HEK293T (cell line): ENCODE measurements at regions not wholly inside any gene's neighbourhood (a gene's known extent, or its start where the extent isn't known, plus 50 kb on each side); places are given as distances from the start of the nearest gene placed in this dataset.

Experiments
- CTCF ChIA-PET: fragments of 350-600 bp; formaldehyde crosslinking; extraction: SDS; loops from one replicate; lab custom pipeline; 2021; ENCODE audit warnings: antibody characterized with exemption, inconsistent platforms; lab: Yijun Ruan, JAX
- POLR2A ChIA-PET: fragments of 350-600 bp; formaldehyde crosslinking; extraction: SDS; loops from one replicate; lab custom pipeline; 2020; ENCODE audit warnings: antibody characterized with exemption, inconsistent platforms; lab: Yijun Ruan, JAX
- DNase-seq: peaks from one replicate; pipeline ENCODE4 v3.0.0; 2012; ENCODE audit warnings: mixed read lengths; ENCODE audit errors: extremely low spot score
- ARNT ChIP-seq: fragments of 450-650 bp; IDR thresholded peaks from 2 replicates; pipeline ENCODE4 v1.6.1; 2017; ENCODE audit warnings: mild to moderate bottlenecking
- BHLHE40 ChIP-seq: fragments of 450-650 bp; IDR thresholded peaks from 2 replicates; pipeline ENCODE4 v1.6.1; 2016; ENCODE audit warnings: mild to moderate bottlenecking, moderate library complexity, borderline replicate concordance
- CTBP1 ChIP-seq: fragments of 450-650 bp; IDR thresholded peaks from 2 replicates; pipeline ENCODE4 v1.6.1; 2016; ENCODE audit warnings: borderline replicate concordance
- ELF4 ChIP-seq: fragments of 450-650 bp; IDR thresholded peaks from 2 replicates; pipeline ENCODE4 v1.6.1; 2017; ENCODE audit warnings: antibody characterized with exemption
- FOXA1 ChIP-seq: fragments of 450-650 bp; IDR thresholded peaks from 2 replicates; pipeline ENCODE4 v1.6.1; 2016; ENCODE audit warnings: mild to moderate bottlenecking
- FOXK2 ChIP-seq: fragments of 450-650 bp; IDR thresholded peaks from 2 replicates; pipeline ENCODE4 v1.6.1; 2016; ENCODE audit warnings: mild to moderate bottlenecking
- FOXM1 ChIP-seq: fragments of 450-650 bp; IDR thresholded peaks from 2 replicates; pipeline ENCODE4 v1.6.1; 2017; ENCODE audit warnings: mild to moderate bottlenecking, borderline replicate concordance
- HDGF ChIP-seq: fragments of 450-650 bp; IDR thresholded peaks from 2 replicates; pipeline ENCODE4 v1.6.1; 2017; ENCODE audit warnings: antibody characterized with exemption, borderline replicate concordance
- L3MBTL2 ChIP-seq: fragments of 450-650 bp; conservative IDR thresholded peaks from 2 replicates; pipeline ENCODE4 v1.6.1; 2016; ENCODE audit warnings: mild to moderate bottlenecking
- LEF1 ChIP-seq: fragments of 450-650 bp; IDR thresholded peaks from 2 replicates; pipeline ENCODE4 v1.6.1; 2017; ENCODE audit warnings: mild to moderate bottlenecking, borderline replicate concordance
- NFRKB ChIP-seq: fragments of 450-650 bp; IDR thresholded peaks from 2 replicates; pipeline ENCODE4 v1.6.1; 2016; ENCODE audit warnings: mild to moderate bottlenecking, moderate library complexity
- SP1 ChIP-seq: fragments of 450-650 bp; IDR thresholded peaks from 2 replicates; pipeline ENCODE4 v1.6.1; 2017
- SUZ12 ChIP-seq: fragments of 450-650 bp; IDR thresholded peaks from 2 replicates; pipeline ENCODE4 v1.6.1; 2016; ENCODE audit warnings: mild to moderate bottlenecking
- TARDBP ChIP-seq: fragments of 450-650 bp; IDR thresholded peaks from 2 replicates; pipeline ENCODE4 v1.6.1; 2016
- ZNF384 ChIP-seq: fragments of 450-650 bp; IDR thresholded peaks from 2 replicates; pipeline ENCODE4 v1.6.1; 2016
- TF ChIP-seq, protein P1 (sequence below): fragments of 450-650 bp; IDR thresholded peaks from 2 replicates; pipeline ENCODE4 v1.6.1; 2016

DNA sequence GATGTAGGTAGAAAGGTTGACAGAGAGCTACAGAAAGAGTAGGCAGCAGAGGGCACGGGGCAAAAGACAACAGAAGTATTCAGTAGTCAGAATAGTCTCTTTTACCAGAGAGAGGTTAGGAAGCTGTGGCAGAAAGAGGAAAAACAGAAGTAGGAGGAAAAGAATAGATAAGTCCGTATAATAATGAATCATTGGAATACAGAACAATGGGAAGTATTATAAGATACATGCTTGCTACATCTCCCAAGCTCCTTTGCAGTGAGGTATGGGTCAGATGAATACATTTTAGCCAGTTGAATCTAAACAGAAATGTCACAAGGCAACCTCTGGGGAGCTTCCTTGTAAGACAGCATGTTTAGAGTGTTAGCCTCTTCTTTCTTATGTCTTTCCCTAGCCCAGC lies 570.5 kb upstream of the CITED2 start:
- POLR2A ChIA-PET: interaction anchor here (1.0 kb wide), 1 partner anchor 24 kb away, joined by 3 read pairs; no protein-coding TSS in a partner anchor
- TF ChIP-seq ZNF384: no peak
- no peak for TF ChIP-seq TARDBP
- no peak for TF ChIP-seq SUZ12
- no peak for TF ChIP-seq NFRKB
- no peak for TF ChIP-seq FOXM1
- no peak for TF ChIP-seq LEF1
- no peak for TF ChIP-seq L3MBTL2
- TF ChIP-seq BHLHE40: no peak
- no peak for TF ChIP-seq ARNT
- no peak for TF ChIP-seq ELF4
- CTCF ChIA-PET: no interaction called here
- DNase-seq: no peak

DNA sequence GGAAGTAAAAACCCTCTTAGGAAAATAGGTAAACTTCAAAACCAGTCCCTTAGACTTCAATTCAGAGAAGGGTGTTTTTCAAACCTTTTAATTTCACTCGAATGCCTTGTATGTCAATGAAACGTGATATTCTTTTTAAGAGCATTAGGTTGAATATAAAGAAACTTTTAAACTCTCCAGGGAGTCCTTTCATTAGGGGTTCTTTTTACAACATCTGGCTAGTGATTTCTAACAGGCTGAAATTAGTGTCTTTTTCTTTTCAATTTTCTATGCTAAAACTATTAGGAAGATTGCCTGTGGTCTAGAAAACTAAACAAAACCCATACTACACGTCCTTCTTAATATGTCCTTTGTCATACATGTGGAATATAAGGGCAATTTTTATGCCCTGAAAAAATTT lies 569.7 kb upstream of the CITED2 start:
- ChIA-PET POLR2A (interaction anchor here (0.6 kb wide), 1 partner anchor 493 kb away, joined by 3 read pairs; no protein-coding TSS in a partner anchor), CTCF (interaction anchor here (0.6 kb wide), 1 partner anchor 9 kb away, joined by 3 read pairs; no protein-coding TSS in a partner anchor)
- TF ChIP-seq ARNT (no peak), CTBP1 (0 out of 2 replicates have a peak, but pooled peaks have one; percentile 31)
- no peak for DNase-seq

DNA sequence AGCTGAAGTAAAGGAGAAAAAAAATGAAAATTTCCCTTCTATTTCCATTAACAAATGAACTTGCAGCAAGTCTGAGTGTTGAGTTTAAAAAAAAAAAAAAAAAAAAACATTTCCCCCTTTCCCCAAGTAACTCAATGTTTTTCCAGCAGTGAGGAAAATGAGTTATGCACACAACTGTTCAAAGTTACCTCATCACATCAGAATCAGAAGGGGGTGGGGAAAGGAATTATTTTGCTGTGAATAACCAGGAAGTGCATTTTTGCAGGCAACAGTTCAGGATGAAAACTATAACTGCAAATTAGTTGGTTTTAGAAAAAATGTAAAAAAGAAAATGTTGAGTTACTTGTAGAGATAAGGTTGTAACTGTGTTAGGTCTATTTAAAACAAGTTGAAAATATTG lies 568.9 kb upstream of the CITED2 start:
- no peak for DNase-seq
- ChIA-PET CTCF (interaction anchor here (0.6 to 0.7 kb wide), 2 partner anchors 10 to 714 kb away, joined by 3 read pairs; no protein-coding TSS in a partner anchor), POLR2A (no interaction called here)
- TF ChIP-seq TARDBP (no peak), ELF4 (peak; percentile 65), ZNF384 (peak; percentile 80)

DNA sequence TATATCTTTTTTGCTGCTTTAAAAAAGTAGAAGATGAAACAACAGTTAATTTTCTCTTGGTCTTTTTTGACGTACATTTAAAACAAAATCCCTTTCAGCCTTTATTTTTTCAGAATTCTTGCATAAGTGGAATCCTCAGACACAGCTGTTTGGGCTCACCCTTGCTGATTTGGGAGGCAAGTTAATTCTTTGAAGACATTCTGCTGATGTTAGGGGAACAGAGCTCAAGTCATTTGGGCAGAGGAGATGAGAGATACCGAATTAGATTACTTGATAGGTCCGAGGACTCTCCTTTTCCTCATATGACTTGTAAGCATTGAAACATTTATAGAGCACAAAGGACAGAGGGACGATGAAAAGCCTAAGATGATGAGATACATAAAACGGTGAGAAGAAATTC lies 567.9 kb upstream of the CITED2 start:
- no peak for DNase-seq
- POLR2A ChIA-PET: no interaction called here
- CTCF ChIA-PET: no interaction called here
- no peak for TF ChIP-seq TARDBP
- TF ChIP-seq FOXM1: no peak
- no peak for TF ChIP-seq LEF1
- no peak for TF ChIP-seq HDGF
- TF ChIP-seq CTBP1: no peak
- TF ChIP-seq ZNF384: no peak

DNA sequence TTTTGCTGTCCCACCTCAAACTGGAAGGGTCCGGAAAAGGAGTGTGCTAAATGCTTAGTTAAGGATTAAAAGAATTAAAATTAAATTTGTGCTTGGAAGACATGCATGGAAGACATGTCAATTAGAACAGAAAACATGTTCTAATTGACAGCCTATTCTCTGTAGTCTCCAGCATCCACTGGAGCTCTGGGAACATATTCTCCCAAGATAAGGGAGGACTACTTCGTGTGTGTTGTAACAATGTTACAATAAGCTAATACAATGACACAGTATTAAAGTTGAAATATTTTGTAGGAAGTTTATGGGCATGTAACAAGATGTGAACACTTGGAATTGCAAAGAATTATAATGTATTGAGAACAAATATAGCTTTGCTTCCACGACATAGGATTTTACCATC lies 567.4 kb upstream of the CITED2 start:
- no peak for DNase-seq
- POLR2A ChIA-PET: no interaction called here
- TF ChIP-seq ZNF384: no peak
- CTCF ChIA-PET: no interaction called here

DNA sequence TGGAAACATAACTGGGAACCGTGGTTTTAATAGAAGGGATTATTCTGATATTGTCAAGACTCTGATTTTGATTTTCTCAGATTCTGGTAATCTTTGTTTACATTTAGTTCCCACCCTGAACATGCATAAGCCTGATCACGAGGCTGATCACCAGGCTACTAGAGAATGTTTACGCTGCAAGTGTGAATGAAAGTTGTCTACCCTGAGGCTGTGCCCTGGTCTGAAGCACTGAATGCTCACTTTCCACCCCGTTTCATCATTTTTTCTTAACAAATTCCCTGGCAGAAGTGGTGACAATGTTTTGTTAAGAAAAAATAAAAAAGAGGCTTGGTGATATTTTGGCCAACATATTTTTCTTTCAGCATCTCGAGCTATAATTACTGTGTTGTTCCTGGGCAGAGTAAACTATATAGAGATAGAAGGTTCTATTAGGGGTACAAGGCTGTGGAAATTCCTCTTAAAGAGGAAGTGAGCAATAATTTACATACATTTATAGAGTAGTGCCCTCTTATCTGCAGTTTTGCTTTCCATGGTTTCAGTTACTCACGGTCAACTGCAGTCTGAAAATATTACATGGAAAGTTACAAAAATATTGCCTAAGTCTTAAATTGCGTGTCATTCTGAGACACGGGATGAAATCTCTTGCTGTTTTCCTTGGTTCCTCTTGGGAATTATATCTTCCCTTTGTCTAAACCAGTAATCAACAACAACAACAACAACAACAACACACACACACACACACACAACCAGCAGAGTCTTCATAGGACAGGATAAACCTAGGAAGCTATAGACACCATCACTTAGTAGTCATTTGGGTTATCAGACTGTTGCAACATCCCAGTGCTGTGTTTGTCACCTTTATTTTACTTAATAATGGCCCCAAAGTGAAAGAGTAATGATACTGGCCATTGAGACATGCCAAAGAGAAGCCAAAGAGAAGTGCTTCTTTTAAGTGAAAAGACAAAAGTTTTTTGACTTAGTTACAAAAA lies 566.6 kb upstream of the CITED2 start:
- ChIA-PET POLR2A (no interaction called here), CTCF (interaction anchor here (0.6 kb wide), 1 partner anchor 809 kb away, joined by 5 read pairs; no protein-coding TSS in a partner anchor)
- 0 out of 2 replicates have a peak, but pooled peaks have one; percentile 19 for TF ChIP-seq L3MBTL2
- TF ChIP-seq BHLHE40: no peak
- no peak for TF ChIP-seq SP1
- DNase-seq: no peak

DNA sequence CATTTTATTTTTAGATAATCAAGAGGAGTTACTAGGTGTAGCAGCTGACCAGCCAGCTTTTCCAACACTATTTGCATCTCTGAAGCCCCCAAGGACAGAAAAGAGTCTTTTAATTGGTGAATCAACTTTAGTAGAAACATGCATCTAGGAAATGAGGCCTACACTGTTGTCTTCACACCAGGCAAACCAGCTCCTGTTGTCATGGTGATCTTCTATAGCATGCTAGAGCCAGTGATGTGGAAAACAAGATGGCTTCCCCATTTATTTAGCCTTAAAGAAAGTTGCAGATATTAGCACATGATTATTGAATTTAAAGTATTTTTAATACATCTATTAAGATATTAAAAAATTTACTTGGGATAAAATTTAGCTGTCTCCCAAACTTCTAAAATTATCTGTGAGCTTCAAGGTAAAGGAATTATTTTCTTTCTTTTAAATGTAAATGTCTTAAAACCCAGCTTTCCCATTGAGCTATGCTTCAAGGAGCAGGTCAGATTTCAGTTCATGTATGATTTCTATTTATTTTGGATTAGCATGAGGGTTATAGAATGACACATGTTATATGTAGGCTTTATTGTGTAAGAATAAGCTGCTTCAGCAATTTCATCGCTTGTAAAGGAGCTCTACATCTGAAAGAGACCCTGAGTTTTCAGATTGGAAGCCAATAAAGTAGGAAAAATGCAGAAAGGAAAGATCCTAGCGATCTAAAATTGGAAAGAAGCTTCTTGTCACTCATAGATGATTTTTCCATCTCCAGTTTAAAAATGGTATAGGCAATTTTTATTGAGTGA lies 564.9 kb upstream of the CITED2 start:
- CTCF ChIA-PET: interaction anchor here (0.8 kb wide), 1 partner anchor 76 kb away, joined by 3 read pairs; no protein-coding TSS in a partner anchor
- no peak for DNase-seq
- POLR2A ChIA-PET: no interaction called here
- TF ChIP-seq ZNF384 (no peak), CTBP1 (no peak), HDGF (no peak), FOXM1 (no peak), L3MBTL2 (no peak), SUZ12 (no peak), LEF1 (no peak), ARNT (no peak), BHLHE40 (no peak), NFRKB (no peak), ELF4 (no peak), SP1 (no peak), FOXK2 (no peak), FOXA1 (no peak), TARDBP (no peak)
- TF ChIP-seq, protein P1, sequence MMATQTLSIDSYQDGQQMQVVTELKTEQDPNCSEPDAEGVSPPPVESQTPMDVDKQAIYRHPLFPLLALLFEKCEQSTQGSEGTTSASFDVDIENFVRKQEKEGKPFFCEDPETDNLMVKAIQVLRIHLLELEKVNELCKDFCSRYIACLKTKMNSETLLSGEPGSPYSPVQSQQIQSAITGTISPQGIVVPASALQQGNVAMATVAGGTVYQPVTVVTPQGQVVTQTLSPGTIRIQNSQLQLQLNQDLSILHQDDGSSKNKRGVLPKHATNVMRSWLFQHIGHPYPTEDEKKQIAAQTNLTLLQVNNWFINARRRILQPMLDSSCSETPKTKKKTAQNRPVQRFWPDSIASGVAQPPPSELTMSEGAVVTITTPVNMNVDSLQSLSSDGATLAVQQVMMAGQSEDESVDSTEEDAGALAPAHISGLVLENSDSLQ: no peak

DNA sequence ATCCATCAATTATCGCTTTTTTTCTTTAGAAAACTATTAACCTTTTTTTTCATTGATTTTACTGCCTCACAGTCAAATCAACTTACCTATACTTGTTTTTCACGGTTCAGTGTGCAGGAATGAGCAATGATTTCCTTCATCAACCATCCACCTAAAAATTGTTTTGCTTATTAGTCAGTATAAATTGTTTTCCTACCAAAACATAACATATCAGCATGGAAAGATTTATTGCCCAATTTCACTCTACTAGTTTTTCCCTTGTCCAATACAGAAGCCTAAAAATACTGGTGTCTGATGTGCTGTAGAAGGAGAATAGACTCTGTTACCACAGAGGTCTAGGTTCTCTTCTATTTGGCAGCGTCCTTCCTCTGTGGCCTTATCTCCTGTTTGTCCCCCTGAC lies 558.2 kb upstream of the CITED2 start:
- no peak for DNase-seq
- no peak for TF ChIP-seq HDGF
- no peak for TF ChIP-seq BHLHE40
- ChIA-PET POLR2A (no interaction called here), CTCF (no interaction called here)
